OCI-LY7 (cell line): ENCODE measurements at regions not wholly inside any gene's neighbourhood (a gene's known extent, or its start where the extent isn't known, plus 50 kb on each side); places are given as distances from the start of the nearest gene placed in this dataset.

ENCODE experiments used
- BruUV-seq: library from RNA; stranded (reverse); fragments of 400-500 nt; replicated peaks from 2 replicates; lab custom pipeline; 2021; lab: Mats Ljungman, UMichigan
- CTCF ChIA-PET: fragments of 300-600 bp; sonication (Branson Sonifier 250); formaldehyde crosslinking; loops from one replicate; lab custom pipeline; 2022; ENCODE audit warnings: antibody characterized with exemption; ENCODE audit not compliant: unreplicated experiment; lab: Charles Lee
- POLR2A ChIA-PET: fragments of 300-600 bp; sonication (Branson Sonifier 250); formaldehyde crosslinking; loops from one replicate; lab custom pipeline; 2022; ENCODE audit warnings: antibody characterized with exemption; lab: Charles Lee
- DNase-seq: peaks from one replicate; pipeline ENCODE4 v3.0.0-alpha.2; 2015; ENCODE audit warnings: low spot score
- H2AFZ ChIP-seq: fragments of 200-600 bp; sonication (generic), shearing (Covaris generic); 2 replicates; pipeline ENCODE4 v1.6.1; 2014; ENCODE audit warnings: mild to moderate bottlenecking, antibody characterized with exemption, low read length, moderate library complexity
- H3K27ac ChIP-seq: fragments of 200-600 bp; sonication (generic); 2 replicates; pipeline ENCODE4 v1.5.1; 2014; ENCODE audit warnings: mixed run types, low read depth, mild to moderate bottlenecking, moderate library complexity, low read length, inconsistent platforms; ENCODE audit not compliant: poor library complexity, severe bottlenecking
- H3K36me3 ChIP-seq: fragments of 200-600 bp; sonication (generic); 2 replicates; pipeline ENCODE4 v1.6.1; 2014; ENCODE audit warnings: mild to moderate bottlenecking, antibody characterized with exemption, low read length, moderate library complexity, mixed read lengths; ENCODE audit not compliant: insufficient read depth
- H3K4me1 ChIP-seq: fragments of 200-600 bp; sonication (generic); 2 replicates; pipeline ENCODE4 v1.5.1; 2014; ENCODE audit warnings: mild to moderate bottlenecking, low read length; ENCODE audit not compliant: insufficient read depth, poor library complexity, severe bottlenecking
- H3K4me2 ChIP-seq: fragments of 200-600 bp; sonication (generic); 2 replicates; pipeline ENCODE4 v1.6.1; 2014; ENCODE audit warnings: mild to moderate bottlenecking, low read length
- H3K4me3 ChIP-seq: fragments of 200-600 bp; sonication (generic); 2 replicates; pipeline ENCODE4 v1.5.1; 2014; ENCODE audit warnings: mild to moderate bottlenecking, low read depth, low read length; ENCODE audit not compliant: poor library complexity, severe bottlenecking
- H3K79me2 ChIP-seq: fragments of 200-600 bp; sonication (generic); 2 replicates; pipeline ENCODE4 v1.6.1; 2016; ENCODE audit warnings: low read depth, mild to moderate bottlenecking, low read length, moderate library complexity, mixed read lengths; ENCODE audit not compliant: insufficient read depth
- H3K9me2 ChIP-seq: fragments of 200-600 bp; sonication (generic); 2 replicates; pipeline ENCODE4 v1.6.1; 2016; ENCODE audit warnings: mild to moderate bottlenecking, low read length, mixed read lengths; ENCODE audit not compliant: insufficient read depth
- H3K9me3 ChIP-seq: fragments of 200-600 bp; sonication (generic); 2 replicates; pipeline ENCODE4 v1.6.1; 2014; ENCODE audit warnings: mild to moderate bottlenecking, mixed run types, low read length, mixed read lengths
- H4K20me1 ChIP-seq: fragments of 200-600 bp; sonication (generic); 2 replicates; pipeline ENCODE4 v1.6.1; 2014; ENCODE audit warnings: mild to moderate bottlenecking, antibody characterized with exemption, low read length, moderate library complexity, mixed read lengths; ENCODE audit not compliant: insufficient read depth
- CTCF ChIP-seq: fragments of 200-600 bp; sonication (generic); conservative IDR thresholded peaks from 2 replicates; pipeline ENCODE4 v1.5.1; 2014; ENCODE audit warnings: mild to moderate bottlenecking, antibody characterized with exemption, low read length, moderate library complexity, mixed read lengths
- EZH2phosphoT487 ChIP-seq: fragments of 200-600 bp; sonication (generic); IDR thresholded peaks from 2 replicates; pipeline ENCODE4 v1.6.1; 2018; ENCODE audit warnings: low read depth, borderline replicate concordance, mild to moderate bottlenecking, mixed run types, antibody characterized with exemption, low read length, moderate library complexity, mixed read lengths
- intact Hi-C: fragments of 100-400 bp; cut with micrococcal nuclease; formaldehyde crosslinking; loops from one replicate; pipeline ENCODE4 v1.10.0; 2022; ENCODE audit not compliant: unreplicated experiment

- Histone ChIP-seq H3K79me2 (no peaks in the 10 kb centered on the region), H3K36me3 (no peaks in the 10 kb centered on the region), H3K4me1 (no peaks in the 10 kb centered on the region), H4K20me1 (no peaks in the 10 kb centered on the region), H3K4me2 (no peak overlapping the region), H2AFZ (no peak overlapping the region), H3K9me3 (no peaks in the 10 kb centered on the region), H3K9me2 (no peaks in the 10 kb centered on the region), H3K4me3 (no peak overlapping the region), H3K27ac (no peak overlapping the region)
- intact Hi-C loops: loop anchor here (10.0 kb wide), 2 partner anchors 152 to 1088 kb away; no protein-coding TSS in a partner anchor
- CTCF ChIA-PET: no interaction called here
- no peak for DNase-seq
- POLR2A ChIA-PET: interaction anchor here (0.6 to 1.0 kb wide), 2 partner anchors 28 to 105 kb away, joined by 3 read pairs; no protein-coding TSS in a partner anchor
- TF ChIP-seq EZH2phosphoT487 (no peak), CTCF (no peak)
- BruUV-seq: no TSS peak
These were observed 402.6 kb upstream of the ANKRD30A start for GRCh38 chr10:36722777-36723176.

GRCh38 chr10:36721871-36722270, 403.5 kb upstream of the ANKRD30A start:
- no TSS peak for BruUV-seq
- DNase-seq: no peak
- H3K4me2 ChIP-seq: no peak overlapping the region
- ChIA-PET CTCF (no interaction called here), POLR2A (no interaction called here)
- H3K27ac ChIP-seq: no peak overlapping the region
- H3K9me3 ChIP-seq: no peaks in the 10 kb centered on the region
- H4K20me1 ChIP-seq: no peaks in the 10 kb centered on the region
- H3K9me2 ChIP-seq: no peaks in the 10 kb centered on the region
- no peaks in the 10 kb centered on the region for H3K79me2 ChIP-seq
- no peak overlapping the region for H2AFZ ChIP-seq
- H3K36me3 ChIP-seq: no peaks in the 10 kb centered on the region
- intact Hi-C loops: loop anchor here (10.0 kb wide), 2 partner anchors 153 to 1087 kb away; no protein-coding TSS in a partner anchor
- no peaks in the 10 kb centered on the region for H3K4me1 ChIP-seq
- no peak overlapping the region for H3K4me3 ChIP-seq
- TF ChIP-seq CTCF: no peak
- no peak for TF ChIP-seq EZH2phosphoT487

GRCh38 chr10:36720895-36721294, 404.5 kb upstream of the ANKRD30A start:
- Histone ChIP-seq H3K9me3 (no peaks in the 10 kb centered on the region), H3K36me3 (no peaks in the 10 kb centered on the region), H3K79me2 (no peaks in the 10 kb centered on the region), H2AFZ (no peak overlapping the region), H3K9me2 (no peaks in the 10 kb centered on the region), H3K4me2 (no peak overlapping the region), H4K20me1 (no peaks in the 10 kb centered on the region), H3K27ac (no peak overlapping the region), H3K4me1 (no peaks in the 10 kb centered on the region), H3K4me3 (no peak overlapping the region)
- TF ChIP-seq EZH2phosphoT487 (no peak), CTCF (no peak)
- intact Hi-C loops: loop anchor here (10.0 kb wide), 2 partner anchors 154 to 1086 kb away; no protein-coding TSS in a partner anchor
- ChIA-PET POLR2A (no interaction called here), CTCF (no interaction called here)
- DNase-seq: no peak
- no TSS peak for BruUV-seq
